GM21528 (cell line): ENCODE measurements at regions not wholly inside any gene's neighbourhood (a gene's known extent, or its start where the extent isn't known, plus 50 kb on each side); places are given as distances from the start of the nearest gene placed in this dataset.

Experiments
- ATAC-seq: cut with Tn5 transposase; IDR thresholded peaks from one replicate; pipeline ENCODE4 v1.9.1; 2021; ENCODE audit warnings: mild to moderate bottlenecking, moderate library complexity; ENCODE audit not compliant: unreplicated experiment, low FRiP score

- no peak for ATAC-seq
These were observed 913.6 kb downstream of the GALC start for GRCh38 chr14:87079416-87079815.

GRCh38 chr14:87076922-87077321 is 916.1 kb downstream of the GALC start:
- no peak for ATAC-seq

DNA sequence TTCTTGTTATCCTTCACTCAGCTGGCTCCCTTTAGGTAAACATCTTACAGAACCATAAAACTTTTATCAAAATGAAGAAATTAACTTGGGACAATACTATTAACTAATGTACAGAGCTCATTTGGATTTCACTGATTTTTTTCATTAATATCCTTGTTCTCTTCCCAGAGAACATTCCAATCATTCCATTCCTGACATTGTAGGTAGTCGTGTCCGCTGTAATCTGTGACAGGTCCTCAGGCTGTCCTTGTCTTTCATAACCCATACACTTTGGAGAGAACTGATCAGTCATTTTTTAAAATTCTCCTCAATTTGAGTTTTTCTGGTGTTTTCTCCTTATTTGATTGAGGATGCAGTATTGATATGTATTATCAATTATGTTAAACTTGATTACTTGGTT is 916.8 kb downstream of the GALC start:
- no peak for ATAC-seq

GRCh38 chr14:87073880-87074570 is 919.0 kb downstream of the GALC start:
- no peak for ATAC-seq

DNA sequence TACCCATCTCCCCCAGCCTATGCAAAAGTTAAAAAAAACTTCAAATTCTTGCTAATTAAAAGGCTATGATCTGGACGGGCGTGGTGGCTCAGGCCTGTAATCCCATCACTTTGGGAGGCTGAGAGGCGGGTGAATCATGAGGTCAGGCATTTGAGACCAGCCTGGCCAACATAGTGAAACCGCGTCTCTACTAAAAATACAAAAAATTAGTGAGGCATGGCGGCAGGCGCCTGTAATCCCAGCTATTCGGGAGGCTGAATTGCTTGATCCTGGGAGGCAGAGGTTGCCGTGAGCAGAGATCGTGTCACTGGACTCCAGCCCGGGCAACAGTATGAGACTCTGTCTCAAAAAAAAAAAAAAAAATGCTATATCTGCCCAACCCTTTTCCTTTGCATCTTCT is 925.4 kb downstream of the GALC start:
- no peak for ATAC-seq

GRCh38 chr14:87067061-87067460 is 925.9 kb downstream of the GALC start:
- ATAC-seq: no peak

DNA sequence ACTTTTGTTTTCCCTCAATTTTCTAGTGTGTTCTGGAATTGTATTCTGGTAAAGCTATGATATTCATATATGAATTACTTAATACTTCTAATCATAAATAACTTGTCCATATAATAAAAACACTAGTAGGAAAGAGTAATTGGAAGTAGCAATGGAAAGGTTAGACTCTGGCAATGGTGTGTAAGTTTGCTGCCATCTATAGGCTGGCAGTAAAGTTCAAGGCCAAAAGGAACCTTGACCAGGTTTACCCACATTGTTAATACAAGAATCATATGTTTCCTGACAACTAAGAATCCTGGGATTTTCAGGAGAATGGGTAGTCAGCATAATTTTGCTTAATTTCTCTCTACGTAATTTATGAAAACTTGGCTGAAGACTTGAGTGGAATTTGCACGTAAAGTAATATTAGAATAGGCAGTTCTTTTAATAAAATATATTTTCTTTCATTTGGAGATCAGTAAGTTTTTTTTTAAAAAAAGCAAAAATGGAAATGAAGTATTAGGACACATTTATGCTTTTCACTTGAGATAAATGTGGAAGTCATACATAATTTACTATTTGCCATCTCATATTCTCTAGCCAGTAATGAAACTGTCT is 926.7 kb downstream of the GALC start:
- no peak for ATAC-seq

GRCh38 chr14:87065366-87065765 is 927.6 kb downstream of the GALC start:
- no peak for ATAC-seq

- no peak for ATAC-seq
These were observed 929.8 kb downstream of the GALC start for GRCh38 chr14:87063181-87063580.

GRCh38 chr14:87060405-87060804 is 932.6 kb downstream of the GALC start:
- ATAC-seq: no peak

GRCh38 chr14:87059060-87059839 is 933.7 kb downstream of the GALC start:
- no peak for ATAC-seq

DNA sequence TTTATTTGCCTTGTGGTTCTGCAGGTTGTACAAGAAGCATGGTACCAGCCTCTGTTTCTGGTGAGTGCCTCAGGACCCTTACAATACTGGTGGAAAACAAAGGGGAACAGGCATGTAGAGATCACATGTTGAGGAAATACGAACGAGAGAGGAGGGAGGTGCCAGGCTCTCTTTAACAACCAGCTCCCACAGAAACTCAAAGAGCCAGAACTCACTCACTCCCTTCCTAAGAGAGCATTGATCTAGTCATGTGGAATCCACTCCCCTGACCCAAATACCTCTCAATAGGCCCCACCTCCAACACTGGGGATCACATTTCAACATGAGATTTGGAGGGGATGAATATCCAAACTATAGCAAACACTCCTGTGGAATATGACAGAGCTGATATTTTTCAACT is 938.0 kb downstream of the GALC start:
- ATAC-seq: no peak

- no peak for ATAC-seq
These were observed 940.2 kb downstream of the GALC start for GRCh38 chr14:87052646-87053225.

DNA sequence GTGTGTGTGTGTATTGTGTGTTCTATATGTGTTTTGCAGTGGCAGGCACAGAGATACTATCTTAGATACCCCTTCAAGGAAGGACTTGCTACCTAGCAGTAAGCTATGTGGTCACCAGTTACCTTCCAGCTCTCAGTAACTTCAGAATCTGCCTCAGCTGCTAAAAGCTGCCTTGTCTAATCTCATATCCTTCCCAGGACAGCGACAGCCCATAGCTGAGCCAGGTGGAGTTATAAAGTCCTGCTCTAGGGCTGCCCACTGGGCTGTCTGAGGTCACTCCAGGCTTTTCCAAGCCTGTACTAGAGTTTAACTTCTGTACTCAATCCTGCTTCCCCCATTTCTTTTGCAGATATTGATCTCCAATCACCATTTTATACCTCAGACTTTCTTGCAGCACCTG is 942.6 kb downstream of the GALC start:
- no peak for ATAC-seq

DNA sequence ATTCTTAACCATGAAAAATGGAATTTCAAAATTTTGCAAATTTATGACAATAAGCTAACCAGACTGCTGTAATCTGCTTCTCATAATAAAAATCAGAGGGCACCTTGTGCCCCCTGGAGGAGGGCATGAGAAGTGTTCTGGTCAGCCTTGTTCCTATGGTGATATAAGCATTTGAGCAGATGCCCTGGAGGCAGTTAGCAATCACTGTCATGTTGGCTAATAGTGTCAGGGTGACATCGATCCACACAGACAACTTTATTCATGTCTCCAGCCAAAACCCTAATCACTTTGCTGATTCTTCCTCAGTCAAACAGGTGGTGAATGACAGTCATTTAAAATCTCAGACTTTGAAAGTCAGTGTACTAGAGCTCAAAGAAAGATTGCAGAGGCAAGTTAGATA is 943.0 kb downstream of the GALC start:
- ATAC-seq: no peak

DNA sequence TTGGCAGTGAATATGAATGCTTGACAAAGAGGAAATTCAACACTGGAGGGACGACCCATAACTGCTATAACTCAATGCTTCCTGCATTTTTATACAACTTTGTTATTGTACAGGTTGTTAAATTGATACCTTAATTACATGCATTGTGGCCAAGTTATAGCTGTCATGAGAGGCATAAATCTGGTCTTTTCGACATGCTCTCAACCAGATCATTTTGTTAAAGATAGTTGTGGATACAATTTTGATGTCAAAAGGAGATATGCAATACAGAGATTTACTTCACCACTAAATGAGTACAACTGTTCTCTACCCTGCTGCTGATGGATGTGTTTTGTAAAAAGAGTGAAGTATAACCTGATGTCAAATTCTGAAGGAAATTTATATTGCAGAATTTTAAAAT is 946.0 kb downstream of the GALC start:
- ATAC-seq: no peak

DNA sequence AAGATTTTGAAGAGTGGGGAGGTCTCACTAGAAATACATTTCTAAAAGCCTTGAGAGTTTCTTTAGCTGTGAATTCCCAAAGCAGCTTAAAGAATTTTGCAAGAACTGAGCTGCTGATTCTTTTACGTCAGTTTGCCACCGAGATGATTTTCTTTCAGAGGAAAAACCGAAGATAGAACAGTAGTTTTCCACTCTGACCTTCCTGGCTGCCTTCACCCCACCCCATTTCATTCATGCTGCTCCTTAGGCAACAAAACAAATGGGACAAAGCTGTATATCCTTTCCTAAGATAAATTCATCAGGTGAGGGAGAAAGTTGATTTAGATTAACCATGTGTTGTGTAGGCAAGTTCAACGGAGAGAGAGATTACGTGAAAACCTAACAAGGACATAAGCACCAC is 947.0 kb downstream of the GALC start:
- no peak for ATAC-seq

DNA sequence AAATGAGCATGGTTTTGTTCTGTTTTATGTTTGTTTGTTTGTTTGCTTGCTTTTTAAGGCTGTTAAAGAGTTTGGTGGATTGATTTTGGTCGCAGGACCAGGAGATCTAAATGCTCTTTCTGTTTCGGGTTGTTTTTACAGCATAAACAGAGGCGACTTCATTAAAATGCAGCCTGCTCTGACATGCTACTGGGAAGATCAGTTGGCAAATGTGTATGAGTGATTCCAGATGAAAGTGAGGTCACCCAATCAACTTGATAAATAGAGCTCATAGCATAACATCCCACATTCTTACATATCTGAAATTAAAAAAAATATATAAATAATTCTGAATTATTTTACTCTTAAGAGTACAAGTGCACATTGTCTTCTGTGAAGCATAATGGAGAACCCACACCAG is 947.7 kb downstream of the GALC start:
- ATAC-seq: no peak

GRCh38 chr14:87044807-87045206 is 948.2 kb downstream of the GALC start:
- no peak for ATAC-seq

DNA sequence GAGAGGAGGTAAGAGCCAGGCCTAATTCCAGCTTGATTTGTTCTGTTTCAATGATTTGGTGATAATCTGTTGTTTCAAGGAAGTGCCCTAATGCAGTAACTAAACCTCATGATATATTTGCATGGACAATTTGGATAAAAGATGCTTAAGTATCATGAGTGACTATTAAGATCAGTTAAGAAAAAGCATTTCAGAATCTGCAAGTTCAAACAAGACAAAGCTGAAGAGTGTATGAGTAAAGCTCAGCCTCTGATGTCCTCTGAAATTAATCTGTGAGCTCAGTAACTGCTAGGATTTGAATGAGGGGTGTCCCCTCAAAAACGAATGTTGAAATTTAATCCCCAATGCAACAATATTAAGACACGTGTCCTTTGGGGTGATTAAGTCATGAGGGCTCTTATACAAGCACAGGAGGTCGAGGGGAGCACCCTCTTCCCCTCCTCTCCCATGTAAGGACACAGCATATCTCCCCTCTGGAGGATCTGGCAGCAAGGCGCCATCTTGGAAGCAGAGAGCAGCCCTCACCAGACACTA is 949.2 kb downstream of the GALC start:
- no peak for ATAC-seq

GRCh38 chr14:87042354-87042753 is 950.6 kb downstream of the GALC start:
- no peak for ATAC-seq
